Endothelial cell of umbilical vein (primary cell): ENCODE measurements at regions not wholly inside any gene's neighbourhood (a gene's known extent, or its start where the extent isn't known, plus 50 kb on each side); places are given as distances from the start of the nearest gene placed in this dataset.

ENCODE experiments used
- BruUV-seq: library from RNA; stranded (reverse); fragments of 400-500 nt; replicated peaks from 2 replicates; lab custom pipeline; 2021; lab: Mats Ljungman, UMichigan
- CTCF ChIA-PET: fragments of 300-600, 350-600 bp; sonication (Branson Sonifier 250); formaldehyde crosslinking; loops from one replicate; lab custom pipeline; 2021; ENCODE audit warnings: antibody characterized with exemption, inconsistent platforms; lab: Charles Lee
- POLR2A ChIA-PET: fragments of 300-600, 350-600 bp; sonication (Branson Sonifier 250); formaldehyde crosslinking; loops from one replicate; lab custom pipeline; 2021; ENCODE audit warnings: antibody characterized with exemption, inconsistent platforms; lab: Charles Lee
- DNase-seq: peaks from one replicate; pipeline ENCODE4 v3.0.0-alpha.2; 2011; ENCODE audit warnings: low read depth, low spot score
- FAIRE-seq: peaks from 2 replicates; lab custom pipeline; 2011; peaks lifted over from hg19 to GRCh38; lab: Jason Lieb, UNC
- H2AFZ ChIP-seq: 2 replicates; pipeline ENCODE4 v1.6.0; 2012; ENCODE audit warnings: low read depth, low read length, control low read depth, inconsistent platforms
- H3K27ac ChIP-seq: 2 replicates; pipeline ENCODE4 v1.5.1; 2011; ENCODE audit warnings: low read depth, mild to moderate bottlenecking, control low read depth, low read length, moderate library complexity; ENCODE audit not compliant: insufficient read depth
- H3K27me3 ChIP-seq, 2 experiments: 2 replicates each; pipeline versions ENCODE4 v1.6.0 to v1.6.1; 2011; ENCODE audit warnings: low read length in 2 of 2, mixed read lengths in 1 of 2; ENCODE audit not compliant: control insufficient read depth in 2 of 2, insufficient read depth in 2 of 2
- H3K36me3 ChIP-seq, 2 experiments: 2 replicates in 1 of 2; 3 replicates in 1 of 2; pipeline ENCODE4 v1.5.1; 2011; ENCODE audit warnings: low read length in 2 of 2, mild to moderate bottlenecking in 1 of 2, moderate library complexity in 1 of 2; ENCODE audit not compliant: control insufficient read depth in 2 of 2, insufficient read depth in 2 of 2; ENCODE audit errors: extremely low read depth in 1 of 2
- H3K4me1 ChIP-seq: 3 replicates; pipeline ENCODE4 v1.5.1; 2011; ENCODE audit warnings: mild to moderate bottlenecking, low read length; ENCODE audit not compliant: control insufficient read depth, insufficient read depth; ENCODE audit errors: extremely low read depth
- H3K4me2 ChIP-seq: 2 replicates; pipeline ENCODE4 v1.6.1; 2011; ENCODE audit warnings: low read length, control low read depth, mixed read lengths; ENCODE audit not compliant: insufficient read depth
- H3K4me3 ChIP-seq, 3 experiments: fragments of 200-600 bp in 1 of 3; sonication (generic), shearing (Covaris generic) in 1 of 3; replicated peaks in 1 of 3; 2 replicates each; pipeline ENCODE4 v1.5.1; 2011 to 2016; ENCODE audit warnings: control low read depth in 3 of 3, low read length in 3 of 3, mild to moderate bottlenecking in 2 of 3, inconsistent platforms in 1 of 3, low read depth in 1 of 3, moderate library complexity in 1 of 3; ENCODE audit not compliant: insufficient read depth in 1 of 3
- H3K79me2 ChIP-seq: 2 replicates; pipeline ENCODE4 v1.6.0; 2012; ENCODE audit warnings: low read length, inconsistent platforms; ENCODE audit not compliant: control insufficient read depth, insufficient read depth
- H3K9ac ChIP-seq: replicated peaks from 2 replicates; pipeline ENCODE3; 2011; ENCODE audit warnings: low read length, control low read depth; ENCODE audit not compliant: insufficient read depth; ENCODE audit errors: extremely low read depth
- H3K9me1 ChIP-seq: replicated peaks from 3 replicates; pipeline ENCODE4 v1.6.0; 2011; ENCODE audit warnings: mild to moderate bottlenecking, low read length; ENCODE audit not compliant: control insufficient read depth, insufficient read depth; ENCODE audit errors: extremely low read depth
- H3K9me3 ChIP-seq: replicated peaks from 2 replicates; pipeline ENCODE4 v1.5.1; 2012; ENCODE audit warnings: low read length, inconsistent platforms; ENCODE audit not compliant: control insufficient read depth, insufficient read depth
- H4K20me1 ChIP-seq: replicated peaks from 2 replicates; pipeline ENCODE3; 2011; ENCODE audit warnings: mild to moderate bottlenecking, low read length; ENCODE audit not compliant: control insufficient read depth, insufficient read depth; ENCODE audit errors: extremely low read depth
- CTCF ChIP-seq, 2 donors: IDR thresholded peaks; 1 replicate in 1 of 2; 2 replicates in 1 of 2; pipeline ENCODE4 v1.5.1; 2011; ENCODE audit warnings: low read length in 2 of 2, mild to moderate bottlenecking in 2 of 2, moderate library complexity in 2 of 2, control low read depth in 1 of 2, inconsistent platforms in 1 of 2, low read depth in 1 of 2; ENCODE audit not compliant: insufficient read depth in 1 of 2; ENCODE audit errors: extremely low read depth in 1 of 2
- FOS ChIP-seq: IDR thresholded peaks from 2 replicates; pipeline ENCODE4 v1.6.1; 2011; ENCODE audit warnings: mild to moderate bottlenecking, low read length, moderate library complexity, borderline replicate concordance; ENCODE audit not compliant: insufficient read depth
- GATA2 ChIP-seq: IDR thresholded peaks from 2 replicates; pipeline ENCODE4 v1.7.0; 2011; ENCODE audit warnings: low read depth, mild to moderate bottlenecking, moderate library complexity, mixed read lengths, low read length; ENCODE audit not compliant: insufficient read length, insufficient read depth
- POLR2A ChIP-seq: IDR thresholded peaks from 2 replicates; pipeline ENCODE4 v1.6.1; 2012; ENCODE audit warnings: low read depth, mild to moderate bottlenecking, control low read depth, low read length
- dilution Hi-C: fragments of 300-500 bp; cut with MboI; formaldehyde crosslinking; loops from one replicate; pipeline ENCODE4 v1.15.0; 2019; ENCODE audit warnings: low sequenced_read_pairs; ENCODE audit not compliant: extremely low pct_ligation_motif_present
- intact Hi-C: fragments of 100-400 bp; cut with micrococcal nuclease; formaldehyde crosslinking; loops from one replicate; pipeline ENCODE4 v1.10.0; 2022

- Histone ChIP-seq H3K27ac (no peak overlapping the region), H3K27me3 (no peaks in the 10 kb centered on the region), H3K9ac (no peak overlapping the region), H3K4me2 (no peak overlapping the region), H3K9me3 (no peaks in the 10 kb centered on the region), H2AFZ (no peak overlapping the region), H3K79me2 (no peaks in the 10 kb centered on the region), H4K20me1 (no peaks in the 10 kb centered on the region), H3K4me3 (no peak overlapping the region), H3K9me1 (no peaks in the 10 kb centered on the region), H3K4me1 (no peaks in the 10 kb centered on the region), H3K36me3 (no peaks in the 10 kb centered on the region)
- dilution Hi-C loops (no loop called here), intact Hi-C loops (no loop called here)
- no TSS peak for BruUV-seq
- CTCF ChIA-PET = interaction anchor here (1.9 kb wide), 1 partner anchor 865 kb away, joined by 9 read pairs; no protein-coding TSS in a partner anchor
- TF ChIP-seq GATA2 = no peak
- no peak for TF ChIP-seq FOS
- POLR2A ChIA-PET = no interaction called here
- FAIRE-seq (no peak), DNase-seq (no peak)
These were observed 279.0 kb downstream of the PTPRU start for GRCh38 chr1:29515170-29515955.

- FAIRE-seq (no peak), DNase-seq (no peak)
- no TSS peak for BruUV-seq
- no peaks in the 10 kb centered on the region for H4K20me1 ChIP-seq
- H3K27me3 ChIP-seq = no peaks in the 10 kb centered on the region
- no peak overlapping the region for H3K27ac ChIP-seq
- H3K4me1 ChIP-seq = no peaks in the 10 kb centered on the region
- intact Hi-C loops (no loop called here), dilution Hi-C loops (no loop called here)
- ChIA-PET CTCF (interaction anchor here (0.7 to 1.9 kb wide), 4 partner anchors 189 to 866 kb away, joined by 3 to 9 read pairs (median 3); no protein-coding TSS in a partner anchor), POLR2A (no interaction called here)
- no peak overlapping the region for H3K9ac ChIP-seq
- no peak overlapping the region for H3K4me2 ChIP-seq
- no peaks in the 10 kb centered on the region for H3K79me2 ChIP-seq
- no peaks in the 10 kb centered on the region for H3K36me3 ChIP-seq
- no peaks in the 10 kb centered on the region for H3K9me1 ChIP-seq
- H3K4me3 ChIP-seq = no peak overlapping the region
- H3K9me3 ChIP-seq = no peaks in the 10 kb centered on the region
- no peak overlapping the region for H2AFZ ChIP-seq
- TF ChIP-seq CTCF (IDR thresholded peaks at IDR 0.05; ENCODE audit: extremely low read depth in 1 of 2, insufficient read depth in 1 of 2, low read depth in 1 of 2, low read length in 2 of 2) = no peak
- TF ChIP-seq POLR2A = no peak
These were observed 278.2 kb downstream of the PTPRU start for GRCh38 chr1:29514361-29515169.
